Left lung (tissue), 4 donors: ENCODE measurements at regions not wholly inside any gene's neighbourhood (a gene's known extent, or its start where the extent isn't known, plus 50 kb on each side); places are given as distances from the start of the nearest gene placed in this dataset.
"Not testable (repeated sequence)": the region's sequence is repeated elsewhere in the genome, so short reads cannot be mapped to it uniquely, and the experiment has no call there.

Source experiments
- ATAC-seq: fragments of 200-7000 bp; cut with Tn5 transposase; one replicate; pipeline ENCODE4 v1.9.1; 2020; ENCODE audit warnings: moderate library complexity
- DNase-seq, 4 donors: peaks; one replicate each; pipeline ENCODE4 v3.0.0-alpha.2; 2013 to 2020
- H3K27ac ChIP-seq, 2 donors: fragments of 200-600 bp; sonication (generic) in 1 of 2; one replicate each; pipeline versions ENCODE4 v1.5.0 to v1.8.0; 2020 to 2021
- H3K27me3 ChIP-seq, 2 donors: fragments of 200-600 bp; sonication (generic) in 1 of 2; one replicate each; pipeline versions ENCODE4 v1.5.0 to v1.8.0; 2020 to 2021
- H3K36me3 ChIP-seq, 2 donors: fragments of 200-600 bp; sonication (generic) in 1 of 2; one replicate each; pipeline versions ENCODE4 v1.5.0 to v1.8.0; 2020 to 2021
- H3K4me1 ChIP-seq, 2 donors: fragments of 200-600 bp; one replicate each; pipeline ENCODE4 v1.8.0; 2021
- H3K4me3 ChIP-seq, 2 donors: fragments of 200-600 bp; sonication (generic) in 1 of 2; one replicate each; pipeline versions ENCODE4 v1.5.0 to v1.8.0; 2020 to 2021; ENCODE audit warnings: mild to moderate bottlenecking in 1 of 2
- H3K9me3 ChIP-seq, 2 donors: fragments of 200-600 bp; sonication (generic) in 1 of 2; one replicate each; pipeline versions ENCODE4 v1.5.0 to v1.8.0; 2020 to 2021
- CTCF ChIP-seq, 2 donors: fragments of 200-600 bp; sonication (generic) in 1 of 2; IDR thresholded peaks; one replicate each; pipeline versions ENCODE4 v1.5.0 to v1.8.0; 2021; ENCODE audit warnings: antibody characterized with exemption in 2 of 2
- intact Hi-C, 2 donors: fragments of 100-400 bp; cut with DNase I; formaldehyde crosslinking; loops; one replicate each; pipeline versions ENCODE4 v1.11.2 to v1.14.2; 2022
- donor health status: DM: no; HTN: yes; CAD: no.
- donor health status: DM: no; HTN: no; CAD: no.

- H3K4me1 ChIP-seq, result no peaks in the 10 kb centered on the region
- no peak for ATAC-seq
- H3K27ac ChIP-seq, result no peak overlapping the region
- H3K36me3 ChIP-seq, result no peaks in the 10 kb centered on the region
- TF ChIP-seq CTCF (IDR thresholded peaks at IDR 0.05), result no peak
- H3K27me3 ChIP-seq, result no peaks in the 10 kb centered on the region
- peaks cover 0 to 3% of the 10 kb centered on the region in 2 donors for H3K9me3 ChIP-seq
- intact Hi-C loops, result no loop called here
- H3K4me3 ChIP-seq, result no peak overlapping the region
- no peak for DNase-seq
These were observed 252.8 kb upstream of the NETO1 start for GRCh38 chr18:73120626-73121025.

GRCh38 chr18:73119574-73119973, 251.8 kb upstream of the NETO1 start:
- Histone ChIP-seq H3K27me3 (no peaks in the 10 kb centered on the region), H3K27ac (no peak overlapping the region), H3K36me3 (no peaks in the 10 kb centered on the region), H3K4me3 (no peak overlapping the region), H3K9me3 (peaks cover 0 to 3% of the 10 kb centered on the region in 2 donors), H3K4me1 (no peaks in the 10 kb centered on the region)
- DNase-seq (no peak), ATAC-seq (no peak)
- intact Hi-C loops, result no loop called here
- TF ChIP-seq CTCF (IDR thresholded peaks at IDR 0.05), result no peak

- Histone ChIP-seq H3K27ac (no peak overlapping the region), H3K9me3 (peaks cover 0 to 3% of the 10 kb centered on the region in 2 donors), H3K4me3 (no peak overlapping the region), H3K4me1 (no peaks in the 10 kb centered on the region), H3K36me3 (no peaks in the 10 kb centered on the region), H3K27me3 (no peaks in the 10 kb centered on the region)
- intact Hi-C loops, result no loop called here
- DNase-seq (no peak), ATAC-seq (no peak)
- no peak for TF ChIP-seq CTCF (IDR thresholded peaks at IDR 0.05)
These were observed 250.5 kb upstream of the NETO1 start for GRCh38 chr18:73118121-73118816.

DNA sequence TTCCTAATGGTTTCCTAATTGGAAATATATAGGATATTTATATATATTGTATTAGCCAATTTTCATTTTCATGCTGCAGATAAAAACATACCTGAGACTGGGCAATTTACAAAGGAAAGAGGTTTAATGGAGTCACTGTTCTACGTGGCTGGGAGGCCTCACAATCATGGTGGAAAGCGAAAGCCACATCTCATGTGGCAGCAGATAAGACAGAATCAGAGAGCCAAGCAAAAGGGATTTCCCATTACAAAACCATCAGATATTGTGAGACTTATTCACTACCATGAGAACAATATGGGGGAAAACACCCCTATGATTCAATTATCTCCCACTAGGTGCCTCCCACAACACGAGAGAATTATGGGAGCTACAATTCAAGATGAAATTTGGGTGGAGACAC, 242.5 kb upstream of the NETO1 start:
- H3K4me3 ChIP-seq, result no peak overlapping the region
- no peaks in the 10 kb centered on the region for H3K27me3 ChIP-seq
- ATAC-seq, result no peak
- H3K9me3 ChIP-seq, result no peaks in the 10 kb centered on the region
- no peak for DNase-seq
- no peak overlapping the region for H3K27ac ChIP-seq
- no peaks in the 10 kb centered on the region for H3K4me1 ChIP-seq
- intact Hi-C loops, result no loop called here
- no peak for TF ChIP-seq CTCF (IDR thresholded peaks at IDR 0.05)
- no peaks in the 10 kb centered on the region for H3K36me3 ChIP-seq

- no peaks in the 10 kb centered on the region for H3K36me3 ChIP-seq
- ATAC-seq (no peak), DNase-seq (no peak)
- H3K27ac ChIP-seq, result no peak overlapping the region
- TF ChIP-seq CTCF (IDR thresholded peaks at IDR 0.05), result no peak
- peaks cover 0 to 5% of the 10 kb centered on the region in 2 donors for H3K9me3 ChIP-seq
- no peaks in the 10 kb centered on the region for H3K4me1 ChIP-seq
- no peak overlapping the region for H3K4me3 ChIP-seq
- intact Hi-C loops, result no loop called here
- H3K27me3 ChIP-seq, result no peaks in the 10 kb centered on the region
These were observed 234.2 kb upstream of the NETO1 start for GRCh38 chr18:73101977-73102376.

DNA sequence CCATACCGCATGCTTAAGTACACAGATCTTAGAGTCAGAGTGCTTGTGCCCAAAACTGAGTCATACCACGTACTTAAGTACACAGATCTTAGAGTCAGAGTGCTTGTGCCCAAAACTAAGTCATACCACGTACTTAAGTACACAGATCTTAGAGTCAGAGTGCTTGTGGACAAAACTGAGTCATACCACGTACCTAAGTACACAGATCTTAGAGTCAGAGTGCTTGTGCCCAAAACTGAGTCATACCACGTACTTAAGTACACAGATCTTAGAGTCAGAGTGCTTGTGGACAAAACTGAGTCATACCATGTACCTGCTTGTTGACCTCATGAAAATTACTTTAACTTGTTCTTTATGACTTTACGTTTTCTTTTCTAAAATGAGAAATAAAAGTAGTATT, 233.7 kb upstream of the NETO1 start:
- DNase-seq, H3K27ac ChIP-seq, H3K4me3 ChIP-seq, intact Hi-C loops, ATAC-seq, H3K36me3 ChIP-seq, H3K27me3 ChIP-seq, H3K9me3 ChIP-seq, H3K4me1 ChIP-seq: not testable (repeated sequence)
